Panc1 (cell line): ENCODE measurements at regions not wholly inside any gene's neighbourhood (a gene's known extent, or its start where the extent isn't known, plus 50 kb on each side); places are given as distances from the start of the nearest gene placed in this dataset.

ENCODE experiments used
- ATAC-seq: fragments of 200-7000 bp; cut with Tn5 transposase; 2 replicates; pipeline ENCODE4 v1.9.1; 2020; ENCODE audit warnings: mild to moderate bottlenecking, moderate library complexity
- BruUV-seq: library from RNA; stranded (reverse); fragments of 400-500 nt; replicated peaks from 2 replicates; lab custom pipeline; 2021; lab: Mats Ljungman, UMichigan
- CTCF ChIA-PET: fragments of 300-600 bp; sonication (Branson Sonifier 250); formaldehyde crosslinking; loops from one replicate; lab custom pipeline; 2022; ENCODE audit warnings: antibody characterized with exemption; lab: Charles Lee
- POLR2A ChIA-PET: fragments of 300-600 bp; sonication (Branson Sonifier 250); formaldehyde crosslinking; loops from one replicate; lab custom pipeline; 2022; ENCODE audit warnings: antibody characterized with exemption; lab: Charles Lee
- DNase-seq: peaks from one replicate; pipeline ENCODE4 v3.0.0-alpha.2; 2010; ENCODE audit warnings: low read depth, low spot score
- H3K27ac ChIP-seq: 2 replicates; pipeline ENCODE4 v1.5.1; 2011; ENCODE audit warnings: mild to moderate bottlenecking, low read length, inconsistent platforms
- H3K27me3 ChIP-seq: fragments of 200-500 bp; sonication (Bioruptor generic); 2 replicates; pipeline ENCODE4 v1.6.0; 2014; ENCODE audit warnings: low read length, inconsistent platforms; ENCODE audit not compliant: control insufficient read depth, insufficient read depth
- H3K36me3 ChIP-seq: fragments of 200-500 bp; sonication (Bioruptor generic); 2 replicates; pipeline ENCODE4 v1.5.1; 2014; ENCODE audit warnings: inconsistent platforms, mild to moderate bottlenecking, low read length, moderate library complexity; ENCODE audit not compliant: control insufficient read depth, insufficient read depth
- H3K4me1 ChIP-seq: 2 replicates; pipeline ENCODE4 v1.5.1; 2011; ENCODE audit warnings: inconsistent platforms, mild to moderate bottlenecking, low read length, moderate library complexity; ENCODE audit not compliant: control insufficient read depth, insufficient read depth
- H3K4me3 ChIP-seq, 2 experiments: 2 replicates each; pipeline ENCODE4 v1.5.1; 2011 to 2012; ENCODE audit warnings: low read depth in 2 of 2, low read length in 2 of 2, mild to moderate bottlenecking in 2 of 2, inconsistent platforms in 1 of 2, moderate library complexity in 1 of 2
- H3K9me3 ChIP-seq: fragments of 200-500 bp; sonication (Bioruptor generic); 2 replicates; pipeline ENCODE4 v1.5.1; 2014; ENCODE audit warnings: low read depth, mild to moderate bottlenecking, inconsistent platforms, low read length, moderate library complexity; ENCODE audit not compliant: control insufficient read depth, insufficient read depth
- POLR2AphosphoS5 ChIP-seq: IDR thresholded peaks from 2 replicates; pipeline ENCODE4 v1.6.1; 2012; ENCODE audit warnings: mild to moderate bottlenecking, low read depth, low read length, moderate library complexity
- REST ChIP-seq, 2 experiments: IDR thresholded peaks; 2 replicates each; pipeline ENCODE4 v1.6.1; 2011 to 2012; ENCODE audit warnings: low read depth in 2 of 2, control low read depth in 1 of 2, low read length in 1 of 2, mild to moderate bottlenecking in 1 of 2, moderate library complexity in 1 of 2; ENCODE audit not compliant: insufficient read depth in 1 of 2
- SIN3A ChIP-seq: IDR thresholded peaks from 2 replicates; pipeline ENCODE4 v1.6.1; 2012; ENCODE audit warnings: low read depth, mild to moderate bottlenecking, low read length, moderate library complexity, borderline replicate concordance; ENCODE audit not compliant: insufficient read depth
- TCF7L2 ChIP-seq: IDR thresholded peaks from 2 replicates; pipeline ENCODE4 v1.6.1; 2011; ENCODE audit warnings: mild to moderate bottlenecking, low read depth, low read length, inconsistent platforms
- in situ Hi-C: cut with HindIII; loops from 2 replicates; pipeline ENCODE4 v1.10.0; 2016; ENCODE audit warnings: low sequenced_read_pairs, low pct_unique_long_range_greater_than_20kb
- intact Hi-C: fragments of 100-400 bp; cut with micrococcal nuclease; formaldehyde crosslinking; loops from one replicate; pipeline ENCODE4 v1.10.0; 2022; ENCODE audit not compliant: unreplicated experiment
- TF ChIP-seq, protein P1 (sequence below): fragments of 450-650 bp; IDR thresholded peaks from 2 replicates; pipeline ENCODE4 v1.5.1; 2017; ENCODE audit warnings: mild to moderate bottlenecking

GRCh38 chr5:27682600-27682999 lies 644.2 kb upstream of the CDH9 start:
- no TSS peak for BruUV-seq
- intact Hi-C loops (no loop called here), in situ Hi-C loops (no loop called here)
- Histone ChIP-seq H3K4me3 (no peak overlapping the region), H3K9me3 (no peaks in the 10 kb centered on the region), H3K36me3 (no peaks in the 10 kb centered on the region), H3K27ac (no peak overlapping the region), H3K4me1 (no peaks in the 10 kb centered on the region), H3K27me3 (no peaks in the 10 kb centered on the region)
- ChIA-PET CTCF (no interaction called here), POLR2A (no interaction called here)
- no peak for TF ChIP-seq SIN3A
- TF ChIP-seq, protein P1, sequence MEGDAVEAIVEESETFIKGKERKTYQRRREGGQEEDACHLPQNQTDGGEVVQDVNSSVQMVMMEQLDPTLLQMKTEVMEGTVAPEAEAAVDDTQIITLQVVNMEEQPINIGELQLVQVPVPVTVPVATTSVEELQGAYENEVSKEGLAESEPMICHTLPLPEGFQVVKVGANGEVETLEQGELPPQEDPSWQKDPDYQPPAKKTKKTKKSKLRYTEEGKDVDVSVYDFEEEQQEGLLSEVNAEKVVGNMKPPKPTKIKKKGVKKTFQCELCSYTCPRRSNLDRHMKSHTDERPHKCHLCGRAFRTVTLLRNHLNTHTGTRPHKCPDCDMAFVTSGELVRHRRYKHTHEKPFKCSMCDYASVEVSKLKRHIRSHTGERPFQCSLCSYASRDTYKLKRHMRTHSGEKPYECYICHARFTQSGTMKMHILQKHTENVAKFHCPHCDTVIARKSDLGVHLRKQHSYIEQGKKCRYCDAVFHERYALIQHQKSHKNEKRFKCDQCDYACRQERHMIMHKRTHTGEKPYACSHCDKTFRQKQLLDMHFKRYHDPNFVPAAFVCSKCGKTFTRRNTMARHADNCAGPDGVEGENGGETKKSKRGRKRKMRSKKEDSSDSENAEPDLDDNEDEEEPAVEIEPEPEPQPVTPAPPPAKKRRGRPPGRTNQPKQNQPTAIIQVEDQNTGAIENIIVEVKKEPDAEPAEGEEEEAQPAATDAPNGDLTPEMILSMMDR: peak; percentile 24; the same call in 1 of the 2 replicates
- DNase-seq (no peak), ATAC-seq (no peak)

DNA sequence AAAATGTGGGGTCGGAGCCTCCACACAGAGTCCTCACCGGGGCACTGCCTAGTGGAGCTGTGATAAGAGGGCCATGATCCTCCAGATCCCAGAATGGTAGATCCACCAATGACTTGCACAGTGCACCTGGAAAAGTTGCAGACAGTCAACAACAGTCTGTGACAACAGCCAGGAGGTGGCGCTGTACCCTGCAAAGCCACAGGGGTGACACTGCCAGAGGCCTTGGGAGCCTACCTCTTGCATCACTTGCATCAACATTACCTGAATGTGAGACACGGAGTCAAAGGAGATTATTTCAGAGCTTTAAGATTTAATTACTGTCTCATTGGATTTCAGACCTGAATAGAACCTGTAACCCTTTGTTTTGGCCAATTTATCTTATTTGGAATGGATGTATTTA lies 614.1 kb upstream of the CDH9 start:
- H3K36me3 ChIP-seq: no peaks in the 10 kb centered on the region; the same call in 1 of the 2 replicates
- DNase-seq (no peak), ATAC-seq (no peak)
- no peaks in the 10 kb centered on the region for H3K4me1 ChIP-seq
- no peaks in the 10 kb centered on the region; the same call in 1 of the 2 replicates for H3K9me3 ChIP-seq
- no peaks in the 10 kb centered on the region for H3K27me3 ChIP-seq
- in situ Hi-C loops: no loop called here
- intact Hi-C loops: no loop called here
- no peak overlapping the region for H3K27ac ChIP-seq
- TF ChIP-seq SIN3A: no peak
- no peak for TF ChIP-seq REST (IDR thresholded peaks at IDR 0.05; ENCODE audit: insufficient read depth in 1 of 2, low read depth in 2 of 2, low read length in 1 of 2)
- no TSS peak for BruUV-seq
- POLR2A ChIA-PET: no interaction called here
- CTCF ChIA-PET: no interaction called here
- H3K4me3 ChIP-seq: no peak overlapping the region

DNA sequence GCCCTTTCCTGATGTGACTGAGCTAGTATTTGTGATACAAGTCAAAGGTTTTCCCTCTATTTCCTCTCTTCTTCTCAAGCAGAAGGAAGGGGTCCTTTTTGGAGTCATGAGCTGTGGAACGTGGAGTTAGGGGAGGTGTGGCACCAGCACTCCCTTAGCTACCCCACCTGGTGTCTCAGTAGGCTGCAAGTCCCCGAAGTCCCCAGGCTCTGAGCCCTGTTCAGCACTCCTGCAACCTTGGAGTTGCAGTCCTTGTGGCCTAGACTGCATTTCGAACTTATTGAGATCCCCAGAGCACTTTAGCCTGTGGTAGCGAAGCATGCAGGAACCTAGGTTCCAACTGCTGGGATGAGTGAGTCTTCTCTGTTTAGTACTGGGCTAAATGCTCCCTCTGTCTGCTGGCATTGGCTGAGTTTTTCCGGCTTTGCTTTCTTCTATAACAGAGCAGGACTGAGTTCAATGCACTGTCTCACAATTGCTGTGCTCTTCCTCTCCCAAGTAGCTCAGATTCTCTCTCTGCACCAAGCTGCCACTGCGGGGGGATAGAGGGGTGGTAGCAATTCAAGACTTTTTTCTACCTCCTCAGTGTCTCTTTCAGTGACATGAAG lies 600.7 kb upstream of the CDH9 start:
- Histone ChIP-seq H3K27me3 (no peaks in the 10 kb centered on the region), H3K4me3 (no peak overlapping the region), H3K27ac (peak overlapping the region; percentile 39), H3K4me1 (peaks cover 6% of the 10 kb centered on the region), H3K36me3 (no peaks in the 10 kb centered on the region), H3K9me3 (no peaks in the 10 kb centered on the region)
- POLR2A ChIA-PET: no interaction called here
- no TSS peak for BruUV-seq
- CTCF ChIA-PET: interaction anchor here (0.6 kb wide), 1 partner anchor 134 kb away, joined by 4 read pairs; no protein-coding TSS in a partner anchor
- no peak for TF ChIP-seq SIN3A
- TF ChIP-seq TCF7L2: no peak
- no peak for TF ChIP-seq POLR2AphosphoS5
- TF ChIP-seq REST (IDR thresholded peaks at IDR 0.05; ENCODE audit: insufficient read depth in 1 of 2, low read depth in 2 of 2, low read length in 1 of 2): no peak
- TF ChIP-seq, protein P1: no peak; the same call in 1 of the 2 replicates
- intact Hi-C loops: no loop called here
- ATAC-seq (peak; percentile 91), DNase-seq (peak; percentile 20)
- in situ Hi-C loops: no loop called here
